Smooth muscle cell (in vitro differentiated cells): ENCODE measurements at regions not wholly inside any gene's neighbourhood (a gene's known extent, or its start where the extent isn't known, plus 50 kb on each side); places are given as distances from the start of the nearest gene placed in this dataset.

Source experiments
- DNase-seq: peaks from one replicate; lab custom pipeline; 2025; ENCODE audit not compliant: unreplicated experiment; lab: John Stamatoyannopoulos, UW
- H2AFZ ChIP-seq: fragments of 200-600 bp; sonication (generic); 2 replicates; pipeline ENCODE4 v1.6.0; 2016; ENCODE audit warnings: antibody characterized with exemption, low read depth, mild to moderate bottlenecking
- H3F3A ChIP-seq: fragments of 200-600 bp; sonication (generic); 2 replicates; pipeline ENCODE4 v1.6.0; 2017; ENCODE audit warnings: antibody characterized with exemption, low read depth
- H3K27ac ChIP-seq: fragments of 200-600 bp; sonication (generic); 2 replicates; pipeline ENCODE4 v1.5.1; 2016; ENCODE audit warnings: low read depth, mild to moderate bottlenecking
- H3K27me3 ChIP-seq: fragments of 200-600 bp; sonication (generic); 2 replicates; pipeline ENCODE4 v1.6.1; 2016; ENCODE audit warnings: low read depth, mild to moderate bottlenecking
- H3K36me3 ChIP-seq: fragments of 200-600 bp; sonication (generic); 2 replicates; pipeline ENCODE4 v1.5.1; 2016; ENCODE audit warnings: low read depth
- H3K4me1 ChIP-seq: fragments of 200-600 bp; sonication (generic); 2 replicates; pipeline ENCODE4 v1.5.1; 2016; ENCODE audit warnings: low read depth
- H3K4me2 ChIP-seq: fragments of 200-600 bp; sonication (generic); 2 replicates; pipeline ENCODE4 v1.6.0; 2016; ENCODE audit warnings: mild to moderate bottlenecking
- H3K4me3 ChIP-seq: fragments of 200-600 bp; sonication (generic); 2 replicates; pipeline ENCODE4 v1.5.1; 2016; ENCODE audit warnings: mild to moderate bottlenecking
- H3K79me2 ChIP-seq: fragments of 200-600 bp; sonication (generic); 2 replicates; pipeline ENCODE4 v1.6.0; 2016; ENCODE audit warnings: low read depth, mild to moderate bottlenecking
- H3K9ac ChIP-seq: fragments of 200-600 bp; sonication (generic); 2 replicates; pipeline ENCODE4 v1.6.0; 2016; ENCODE audit warnings: low read depth
- H3K9me3 ChIP-seq: fragments of 200-600 bp; sonication (generic); replicated peaks from 2 replicates; pipeline ENCODE4 v1.5.1; 2016; ENCODE audit warnings: low read depth
- H4K20me1 ChIP-seq: fragments of 200-600 bp; sonication (generic); 2 replicates; pipeline ENCODE4 v1.6.0; 2016; ENCODE audit warnings: low read depth
- WGBS: methylation state at CpG from one replicate; pipeline ENCODE4 v1.1.7; 2016; ENCODE audit warnings: low lambda C conversion rate; 5-methylcytosine and 5-hydroxymethylcytosine counted together
- TF ChIP-seq, protein P1 (sequence below): fragments of 200-600 bp; sonication (generic); IDR thresholded peaks from 2 replicates; pipeline ENCODE4 v1.5.1; 2017; ENCODE audit warnings: borderline replicate concordance, mild to moderate bottlenecking, antibody characterized with exemption; ENCODE audit not compliant: insufficient read depth, poor library complexity, severe bottlenecking

DNA sequence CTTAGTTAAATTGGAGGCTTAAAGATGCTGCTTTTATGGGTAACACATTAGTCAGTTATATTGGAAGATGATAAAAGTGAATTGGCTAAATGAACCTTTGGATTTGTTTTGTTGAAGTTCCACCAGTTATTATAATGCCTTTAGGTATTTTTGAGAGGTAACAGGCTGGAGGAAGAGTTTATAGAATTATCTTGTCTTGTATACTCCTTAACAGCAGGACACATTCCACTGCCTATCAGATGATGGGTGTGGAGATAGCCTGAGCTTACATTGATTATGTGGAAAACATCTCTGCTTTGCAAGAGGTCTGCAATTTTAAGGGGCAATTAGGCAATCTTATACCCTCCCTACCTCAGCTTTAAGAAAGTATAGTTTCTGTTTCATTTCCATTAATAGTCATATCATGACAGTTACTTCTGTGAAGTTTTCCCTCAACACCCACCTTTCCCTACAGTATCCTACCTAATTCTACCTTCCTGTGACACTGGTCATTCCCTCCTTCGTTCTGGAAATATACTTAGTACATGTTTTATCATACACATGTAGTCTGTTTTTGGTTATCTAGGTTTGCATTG is 403.7 kb upstream of the SPRED2 start:
- Histone ChIP-seq H3K4me3 (no peak overlapping the region), H4K20me1 (no peaks in the 10 kb centered on the region), H3K9me3 (no peaks in the 10 kb centered on the region), H3F3A (no peaks in the 10 kb centered on the region), H3K36me3 (no peaks in the 10 kb centered on the region), H3K27ac (no peak overlapping the region), H3K4me1 (peaks cover 11% of the 10 kb centered on the region), H3K9ac (no peak overlapping the region), H3K79me2 (no peaks in the 10 kb centered on the region), H3K27me3 (no peaks in the 10 kb centered on the region), H2AFZ (no peak overlapping the region), H3K4me2 (no peak overlapping the region)
- no peak for DNase-seq
- TF ChIP-seq, protein P1, sequence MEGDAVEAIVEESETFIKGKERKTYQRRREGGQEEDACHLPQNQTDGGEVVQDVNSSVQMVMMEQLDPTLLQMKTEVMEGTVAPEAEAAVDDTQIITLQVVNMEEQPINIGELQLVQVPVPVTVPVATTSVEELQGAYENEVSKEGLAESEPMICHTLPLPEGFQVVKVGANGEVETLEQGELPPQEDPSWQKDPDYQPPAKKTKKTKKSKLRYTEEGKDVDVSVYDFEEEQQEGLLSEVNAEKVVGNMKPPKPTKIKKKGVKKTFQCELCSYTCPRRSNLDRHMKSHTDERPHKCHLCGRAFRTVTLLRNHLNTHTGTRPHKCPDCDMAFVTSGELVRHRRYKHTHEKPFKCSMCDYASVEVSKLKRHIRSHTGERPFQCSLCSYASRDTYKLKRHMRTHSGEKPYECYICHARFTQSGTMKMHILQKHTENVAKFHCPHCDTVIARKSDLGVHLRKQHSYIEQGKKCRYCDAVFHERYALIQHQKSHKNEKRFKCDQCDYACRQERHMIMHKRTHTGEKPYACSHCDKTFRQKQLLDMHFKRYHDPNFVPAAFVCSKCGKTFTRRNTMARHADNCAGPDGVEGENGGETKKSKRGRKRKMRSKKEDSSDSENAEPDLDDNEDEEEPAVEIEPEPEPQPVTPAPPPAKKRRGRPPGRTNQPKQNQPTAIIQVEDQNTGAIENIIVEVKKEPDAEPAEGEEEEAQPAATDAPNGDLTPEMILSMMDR = no peak
- 89% methylated on average over 1 of the region's 1 CpG for WGBS

DNA sequence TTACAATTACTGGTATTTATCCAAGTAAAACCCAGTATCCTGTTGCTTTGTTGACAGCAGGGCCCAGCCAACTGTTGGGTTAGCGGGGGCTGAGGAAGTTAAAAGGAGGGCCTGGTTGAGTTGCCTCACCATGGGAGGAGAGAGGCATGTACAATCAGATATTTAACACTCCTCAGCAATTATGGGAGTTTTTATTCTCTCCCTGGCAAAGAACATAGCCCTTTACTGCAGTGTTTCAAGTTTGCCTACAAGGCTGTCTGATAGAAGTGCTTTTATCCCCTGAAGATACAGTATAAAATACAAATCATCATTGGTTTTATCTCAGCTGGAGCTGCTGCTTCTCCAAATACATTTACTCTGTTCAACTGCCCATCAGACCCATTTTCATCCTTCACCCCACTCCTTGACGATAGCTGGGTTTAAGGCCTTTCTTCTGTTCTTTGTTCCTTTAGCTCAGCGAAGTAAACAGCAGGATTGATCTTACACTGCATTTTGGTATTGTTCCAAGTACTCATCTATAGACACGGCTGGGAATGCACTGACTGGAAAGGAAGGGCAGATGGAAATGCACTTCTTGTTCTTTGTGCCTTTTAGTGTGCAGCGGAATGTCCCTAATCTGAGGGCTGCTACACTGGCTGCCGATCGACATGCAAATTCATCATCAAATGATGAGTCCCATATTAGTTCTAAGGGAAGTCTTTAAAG is 402.5 kb upstream of the SPRED2 start:
- H3F3A ChIP-seq = no peaks in the 10 kb centered on the region
- H4K20me1 ChIP-seq = no peaks in the 10 kb centered on the region
- no peaks in the 10 kb centered on the region for H3K36me3 ChIP-seq
- H3K4me3 ChIP-seq = no peak overlapping the region
- no peak overlapping the region for H3K9ac ChIP-seq
- peaks cover 11% of the 10 kb centered on the region for H3K4me1 ChIP-seq
- TF ChIP-seq, protein P1 = no peak
- no peak for DNase-seq
- no peaks in the 10 kb centered on the region for H3K27me3 ChIP-seq
- no peaks in the 10 kb centered on the region for H3K9me3 ChIP-seq
- H3K27ac ChIP-seq = no peak overlapping the region
- H2AFZ ChIP-seq = no peak overlapping the region
- WGBS = 91% methylated on average over 7 of the region's 7 CpGs
- H3K79me2 ChIP-seq = no peaks in the 10 kb centered on the region
- H3K4me2 ChIP-seq = no peak overlapping the region

DNA sequence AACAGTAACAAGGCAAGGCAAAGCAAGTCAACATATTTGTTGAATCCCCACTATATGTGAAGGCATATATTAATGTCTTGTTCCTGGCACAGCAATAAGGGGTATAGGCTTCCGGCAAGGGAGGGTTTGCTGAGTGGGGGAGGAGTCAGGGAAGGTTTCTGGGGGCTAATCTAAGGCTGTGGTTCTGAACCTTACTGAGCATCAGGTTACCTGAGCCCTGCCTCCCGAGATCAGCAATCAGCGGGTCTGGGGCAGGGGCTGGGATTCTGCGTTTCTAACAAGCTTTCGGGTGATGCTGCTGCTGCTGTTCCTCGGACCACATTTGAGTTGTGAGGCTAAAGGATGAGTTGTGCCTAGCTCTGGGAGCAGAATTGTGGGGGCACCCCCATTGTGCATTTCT is 401.7 kb upstream of the SPRED2 start:
- Histone ChIP-seq H3K4me1 (peaks cover 11% of the 10 kb centered on the region), H3K27ac (no peak overlapping the region), H3K9me3 (no peaks in the 10 kb centered on the region), H4K20me1 (no peaks in the 10 kb centered on the region), H3K36me3 (no peaks in the 10 kb centered on the region), H3K27me3 (no peaks in the 10 kb centered on the region), H3K9ac (no peak overlapping the region), H2AFZ (no peak overlapping the region), H3K4me3 (no peak overlapping the region), H3K79me2 (no peaks in the 10 kb centered on the region), H3K4me2 (no peak overlapping the region), H3F3A (no peaks in the 10 kb centered on the region)
- no peak for DNase-seq
- TF ChIP-seq, protein P1 = no peak
- WGBS = 94% methylated on average over 6 of the region's 6 CpGs

DNA sequence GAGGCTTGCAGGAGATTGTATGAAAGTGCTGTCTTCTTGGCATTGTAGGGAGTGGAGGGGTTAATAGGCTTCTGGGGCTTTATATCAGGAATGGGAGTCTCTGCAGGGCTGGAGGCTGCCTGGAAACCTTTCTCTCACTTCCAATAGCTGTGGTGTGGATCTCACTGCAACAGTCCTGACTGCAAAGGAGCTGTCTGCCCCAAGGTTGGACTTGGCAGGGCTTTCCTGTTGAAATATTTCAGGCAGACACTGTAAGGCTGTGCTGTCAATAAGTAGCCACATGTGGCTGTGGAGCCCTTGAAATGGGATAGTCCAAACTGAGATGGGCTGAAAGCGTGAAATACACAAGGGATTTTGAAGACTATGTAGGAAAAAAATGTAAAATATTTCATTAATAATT is 399.1 kb upstream of the SPRED2 start:
- no peak for DNase-seq
- Histone ChIP-seq H3K4me3 (no peak overlapping the region), H3F3A (no peaks in the 10 kb centered on the region), H3K9ac (no peak overlapping the region), H3K4me1 (peaks cover 11% of the 10 kb centered on the region), H2AFZ (no peak overlapping the region), H3K27ac (no peak overlapping the region), H3K9me3 (no peaks in the 10 kb centered on the region), H3K36me3 (no peaks in the 10 kb centered on the region), H3K4me2 (no peak overlapping the region), H4K20me1 (no peaks in the 10 kb centered on the region), H3K27me3 (no peaks in the 10 kb centered on the region), H3K79me2 (no peaks in the 10 kb centered on the region)
- TF ChIP-seq, protein P1 = no peak
- 89% methylated on average over 1 of the region's 1 CpG for WGBS
